ENCODE measurements at regions not wholly inside any gene's neighbourhood (a gene's known extent, or its start where the extent isn't known, plus 50 kb on each side); places are given as distances from the start of the nearest gene placed in this dataset.
"Not testable (repeated sequence)": the region's sequence is repeated elsewhere in the genome, so short reads cannot be mapped to it uniquely, and the experiment has no call there.

GRCh38 chr13:86476656-86477055, 677.4 kb upstream of the SLITRK6 start:
- H3K36me3 ChIP-seq (ENCODE audit: insufficient read depth in 1 of 2, low read depth in 1 of 2): no peaks in the 10 kb centered on the region
- no peak overlapping the region for H3K27ac ChIP-seq
- TF ChIP-seq CTCF (IDR thresholded peaks at IDR 0.05): no peak
- intact Hi-C loops (cut with DNase I): no loop called here
- no peaks in the 10 kb centered on the region for H3K9me3 ChIP-seq
- WGBS, 3 donors: 73 to 74% (median 73%) methylated on average over 5 of the region's 5 CpGs
- ATAC-seq: no peak
- no peak overlapping the region for H3K4me3 ChIP-seq
- no peak for DNase-seq
- no peaks in the 10 kb centered on the region for H3K4me1 ChIP-seq
- H3K27me3 ChIP-seq (ENCODE audit: insufficient read depth in 3 of 3, low read length in 2 of 3): no peaks in the 10 kb centered on the region

GRCh38 chr13:86486582-86486981, 687.4 kb upstream of the SLITRK6 start:
- ATAC-seq (no peak), DNase-seq (no peak)
- Histone ChIP-seq H3K36me3 (ENCODE audit: insufficient read depth in 1 of 2, low read depth in 1 of 2) (no peaks in the 10 kb centered on the region), H3K4me3 (no peak overlapping the region), H3K27ac (no peak overlapping the region), H3K4me1 (no peaks in the 10 kb centered on the region), H3K27me3 (ENCODE audit: insufficient read depth in 3 of 3, low read length in 2 of 3) (no peaks in the 10 kb centered on the region), H3K9me3 (no peaks in the 10 kb centered on the region)
- WGBS, 3 donors: 56 to 63% (median 63%) methylated on average over 3 of the region's 3 CpGs
- TF ChIP-seq CTCF (IDR thresholded peaks at IDR 0.05): no peak
- intact Hi-C loops (cut with DNase I): no loop called here

- no peak for TF ChIP-seq CTCF (IDR thresholded peaks at IDR 0.05)
- intact Hi-C loops (cut with DNase I): no loop called here
- Histone ChIP-seq H3K27me3 (ENCODE audit: insufficient read depth in 3 of 3, low read length in 2 of 3) (no peaks in the 10 kb centered on the region), H3K27ac (no peak overlapping the region), H3K4me1 (no peaks in the 10 kb centered on the region), H3K9me3 (no peaks in the 10 kb centered on the region), H3K36me3 (ENCODE audit: insufficient read depth in 1 of 2, low read depth in 1 of 2) (no peaks in the 10 kb centered on the region), H3K4me3 (no peak overlapping the region)
- WGBS, 3 donors: 82 to 86% (median 83%) methylated on average over 1 of the region's 1 CpG
- ATAC-seq (no peak), DNase-seq (no peak)
Observed at GRCh38 chr13:86491121-86491520, 691.9 kb upstream of the SLITRK6 start.

DNA sequence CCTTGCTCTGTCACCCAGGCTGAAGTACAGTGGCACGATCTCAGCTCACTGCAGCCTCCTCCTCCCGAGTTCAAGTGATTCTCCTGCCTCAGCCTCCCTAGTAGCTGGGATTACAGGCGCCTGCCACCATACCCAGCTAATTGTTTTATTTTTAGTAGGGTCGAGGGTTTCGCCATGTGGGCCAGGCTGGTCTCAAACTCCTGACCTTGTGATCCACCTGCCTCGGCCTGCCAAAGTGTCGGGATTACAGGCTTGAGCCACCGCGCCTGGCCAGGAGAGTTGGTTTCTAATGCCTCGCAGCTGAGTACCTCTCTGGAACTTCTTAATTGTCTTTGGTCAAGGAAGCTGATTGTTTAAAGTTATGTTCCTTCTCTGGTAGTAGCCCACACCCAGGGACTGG, 702.7 kb upstream of the SLITRK6 start:
- DNase-seq; ATAC-seq; H3K36me3 ChIP-seq (ENCODE audit: insufficient read depth in 1 of 2, low read depth in 1 of 2); H3K27ac ChIP-seq; H3K9me3 ChIP-seq; H3K4me1 ChIP-seq; H3K27me3 ChIP-seq (ENCODE audit: insufficient read depth in 3 of 3, low read length in 2 of 3); intact Hi-C loops (cut with DNase I); H3K4me3 ChIP-seq: not testable (repeated sequence)
- 85 to 90% (median 89%) methylated on average over 10 of the region's 10 CpGs for WGBS, 3 donors

DNA sequence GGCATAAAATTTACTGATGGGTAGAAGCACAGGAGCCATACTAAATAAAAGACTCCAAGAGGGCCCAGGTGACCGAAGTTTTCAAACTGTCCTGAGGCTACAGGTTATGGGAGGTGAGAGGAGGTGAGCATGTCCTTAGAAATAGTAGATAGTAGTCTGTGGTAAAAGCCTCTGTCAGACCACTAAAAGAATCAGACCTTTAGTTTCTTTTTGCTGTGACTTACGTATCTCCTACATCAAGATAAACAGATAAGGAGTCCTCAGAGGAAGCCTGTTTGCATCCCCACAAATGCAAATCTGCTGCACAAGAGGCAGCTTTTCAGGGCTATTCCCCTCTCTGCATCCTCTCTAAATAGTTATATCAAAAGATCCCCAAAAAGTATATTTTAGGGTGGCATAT, 711.6 kb upstream of the SLITRK6 start:
- H3K9me3 ChIP-seq: no peaks in the 10 kb centered on the region
- no peaks in the 10 kb centered on the region for H3K36me3 ChIP-seq (ENCODE audit: insufficient read depth in 1 of 2, low read depth in 1 of 2)
- no peak overlapping the region for H3K27ac ChIP-seq
- ATAC-seq (no peak), DNase-seq (no peak)
- intact Hi-C loops (cut with DNase I): no loop called here
- no peaks in the 10 kb centered on the region for H3K4me1 ChIP-seq
- H3K27me3 ChIP-seq (ENCODE audit: insufficient read depth in 3 of 3, low read length in 2 of 3): no peaks in the 10 kb centered on the region
- no peak overlapping the region for H3K4me3 ChIP-seq
- no peak for TF ChIP-seq CTCF (IDR thresholded peaks at IDR 0.05)
- WGBS, 3 donors: 73 to 80% (median 79%) methylated on average over 2 of the region's 2 CpGs
